ENCODE measurements at regions not wholly inside any gene's neighbourhood (a gene's known extent, or its start where the extent isn't known, plus 50 kb on each side); places are given as distances from the start of the nearest gene placed in this dataset.

GRCh38 chr16:51710905-51711563 is 560.0 kb upstream of the SALL1 start:
- DNase-seq = no peak

- DNase-seq = no peak
Observed at GRCh38 chr16:51710186-51710585, 559.1 kb upstream of the SALL1 start.

GRCh38 chr16:51708861-51709260 is 557.8 kb upstream of the SALL1 start:
- no peak for DNase-seq

- DNase-seq = no peak
Observed at GRCh38 chr16:51707666-51708065, 556.6 kb upstream of the SALL1 start.

GRCh38 chr16:51705142-51705541 is 554.1 kb upstream of the SALL1 start:
- DNase-seq = no peak

- DNase-seq = no peak
Observed at GRCh38 chr16:51701025-51701424, 550.0 kb upstream of the SALL1 start.

- no peak for DNase-seq
Observed at GRCh38 chr16:51699686-51700396, 548.8 kb upstream of the SALL1 start.

- no peak for DNase-seq
Observed at GRCh38 chr16:51698647-51699046, 547.6 kb upstream of the SALL1 start.

- no peak for DNase-seq
Observed at GRCh38 chr16:51697454-51697853, 546.4 kb upstream of the SALL1 start.

- DNase-seq = no peak
Observed at GRCh38 chr16:51696376-51696775, 545.3 kb upstream of the SALL1 start.

GRCh38 chr16:51691109-51691508 is 540.0 kb upstream of the SALL1 start:
- DNase-seq = no peak

- DNase-seq = no peak
Observed at GRCh38 chr16:51685498-51685897, 534.4 kb upstream of the SALL1 start.

GRCh38 chr16:51683882-51684281 is 532.8 kb upstream of the SALL1 start:
- DNase-seq = no peak

- DNase-seq = no peak
Observed at GRCh38 chr16:51682905-51683304, 531.8 kb upstream of the SALL1 start.

GRCh38 chr16:51674615-51675014 is 523.5 kb upstream of the SALL1 start:
- DNase-seq = no peak

GRCh38 chr16:51670527-51670926 is 519.5 kb upstream of the SALL1 start:
- DNase-seq = no peak

- DNase-seq = no peak
Observed at GRCh38 chr16:51666821-51667220, 515.8 kb upstream of the SALL1 start.

- DNase-seq = no peak
Observed at GRCh38 chr16:51666074-51666473, 515.0 kb upstream of the SALL1 start.

- no peak for DNase-seq
Observed at GRCh38 chr16:51665436-51665998, 514.4 kb upstream of the SALL1 start.

GRCh38 chr16:51658531-51658930 is 507.5 kb upstream of the SALL1 start:
- no peak for DNase-seq

- DNase-seq = no peak
Observed at GRCh38 chr16:51657848-51658247, 506.8 kb upstream of the SALL1 start.

GRCh38 chr16:51655249-51655648 is 504.2 kb upstream of the SALL1 start:
- DNase-seq = no peak

- no peak for DNase-seq
Observed at GRCh38 chr16:51651061-51651466, 500.0 kb upstream of the SALL1 start.

GRCh38 chr16:51649631-51650030 is 498.6 kb upstream of the SALL1 start:
- DNase-seq = no peak

- no peak for DNase-seq
Observed at GRCh38 chr16:51648526-51648925, 497.5 kb upstream of the SALL1 start.

All from NCI-H526 treated with DMSO at 0.1 percent for 48 hours (cell line).